ENCODE measurements at regions not wholly inside any gene's neighbourhood (a gene's known extent, or its start where the extent isn't known, plus 50 kb on each side); places are given as distances from the start of the nearest gene placed in this dataset.

DNA sequence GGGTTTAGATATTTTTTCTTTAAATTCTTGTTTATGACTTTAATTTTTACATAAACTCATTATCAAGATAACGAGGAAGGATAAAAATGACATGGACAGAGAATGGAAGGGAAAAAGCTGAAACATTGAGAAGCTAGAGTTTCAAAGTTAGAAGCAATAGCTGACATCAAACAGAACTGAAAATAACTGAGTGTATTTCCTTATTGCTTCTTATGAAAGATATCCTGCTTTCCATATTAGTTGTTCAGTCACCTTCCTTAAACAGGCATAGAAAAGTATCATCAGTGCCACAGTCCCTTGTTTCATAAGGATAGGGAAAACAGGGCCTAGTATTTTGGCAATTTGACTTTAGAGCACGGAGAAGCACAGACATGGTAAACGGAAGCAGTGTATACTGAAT lies 460.5 kb upstream of the GHITM start:
- no peak for TF ChIP-seq CTCF (IDR thresholded peaks at IDR 0.05; ENCODE audit: control insufficient read depth, extremely low read depth, insufficient read depth)
- DNase-seq (ENCODE audit: low read depth) = no peak
- H3K4me3 ChIP-seq (ENCODE audit: low read depth, low read length) = no peak overlapping the region

- no peak for TF ChIP-seq CTCF (IDR thresholded peaks at IDR 0.05; ENCODE audit: control insufficient read depth, extremely low read depth, insufficient read depth)
- no peak for DNase-seq (ENCODE audit: low read depth)
- no peak overlapping the region for H3K4me3 ChIP-seq (ENCODE audit: low read depth, low read length)
These were observed 458.8 kb upstream of the GHITM start for GRCh38 chr10:83680470-83680891.

- TF ChIP-seq CTCF (IDR thresholded peaks at IDR 0.05; ENCODE audit: control insufficient read depth, extremely low read depth, insufficient read depth) = no peak
- no peak for DNase-seq (ENCODE audit: low read depth)
- no peak overlapping the region for H3K4me3 ChIP-seq (ENCODE audit: low read depth, low read length)
These were observed 456.9 kb upstream of the GHITM start for GRCh38 chr10:83682414-83682813.

DNA sequence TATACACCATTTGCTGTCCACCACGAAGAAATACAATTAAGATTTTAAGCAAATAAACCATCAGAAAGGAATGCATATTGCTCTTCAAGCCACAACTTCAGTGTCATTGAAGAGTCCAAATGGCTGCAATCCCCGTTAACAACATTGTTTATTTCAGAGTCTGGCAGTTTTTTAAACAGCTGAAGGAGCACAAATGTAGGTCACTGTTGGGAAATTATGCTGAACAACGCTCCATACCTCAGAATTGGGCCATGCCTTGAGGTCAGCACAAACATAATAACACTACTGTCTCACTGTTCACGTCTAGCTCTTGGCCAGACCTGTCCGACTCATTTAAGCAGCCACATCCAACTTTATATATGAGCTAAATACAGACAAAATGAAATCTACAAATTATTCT lies 453.9 kb upstream of the GHITM start:
- H3K4me3 ChIP-seq (ENCODE audit: low read depth, low read length) = no peak overlapping the region
- no peak for DNase-seq (ENCODE audit: low read depth)
- no peak for TF ChIP-seq CTCF (IDR thresholded peaks at IDR 0.05; ENCODE audit: control insufficient read depth, extremely low read depth, insufficient read depth)

DNA sequence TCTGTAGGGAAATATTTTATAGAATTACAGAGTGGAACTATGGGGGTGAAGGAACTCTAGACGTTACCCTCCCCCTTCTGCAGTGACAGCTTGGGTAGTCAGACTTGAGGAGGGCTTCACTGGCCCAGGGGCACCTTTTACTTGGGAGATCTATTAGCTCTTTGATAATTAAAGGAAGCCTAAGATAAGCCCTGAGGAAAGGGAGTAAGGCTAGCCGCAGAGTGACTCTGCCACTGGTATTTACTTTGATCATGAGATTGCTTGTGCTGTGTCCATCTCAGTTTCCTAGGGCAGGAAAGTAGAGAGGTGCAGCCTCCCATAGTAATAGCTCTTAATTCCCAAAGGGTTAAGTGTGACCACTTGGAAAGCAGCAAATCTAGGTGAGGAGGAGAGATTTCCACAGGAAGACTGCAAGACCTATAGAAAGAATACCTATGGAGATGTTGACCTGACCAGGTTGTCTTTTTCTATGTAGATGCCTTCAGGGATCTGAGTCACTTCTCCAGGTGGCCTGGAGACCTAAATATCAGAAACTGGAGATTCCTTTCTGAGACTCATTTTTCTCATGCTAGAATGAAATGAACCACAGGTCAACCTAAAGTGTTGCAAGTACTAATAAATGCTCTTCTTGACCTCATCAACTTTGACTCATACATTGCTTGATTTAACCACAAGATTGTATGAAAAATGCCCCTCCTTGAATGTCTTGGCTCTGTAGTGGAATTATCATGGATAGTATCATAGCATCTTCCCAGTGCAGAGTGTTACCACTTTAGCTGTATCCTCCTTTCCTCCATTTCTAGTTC lies 447.3 kb upstream of the GHITM start:
- TF ChIP-seq CTCF (IDR thresholded peaks at IDR 0.05; ENCODE audit: control insufficient read depth, extremely low read depth, insufficient read depth) = no peak
- DNase-seq (ENCODE audit: low read depth) = no peak

DNA sequence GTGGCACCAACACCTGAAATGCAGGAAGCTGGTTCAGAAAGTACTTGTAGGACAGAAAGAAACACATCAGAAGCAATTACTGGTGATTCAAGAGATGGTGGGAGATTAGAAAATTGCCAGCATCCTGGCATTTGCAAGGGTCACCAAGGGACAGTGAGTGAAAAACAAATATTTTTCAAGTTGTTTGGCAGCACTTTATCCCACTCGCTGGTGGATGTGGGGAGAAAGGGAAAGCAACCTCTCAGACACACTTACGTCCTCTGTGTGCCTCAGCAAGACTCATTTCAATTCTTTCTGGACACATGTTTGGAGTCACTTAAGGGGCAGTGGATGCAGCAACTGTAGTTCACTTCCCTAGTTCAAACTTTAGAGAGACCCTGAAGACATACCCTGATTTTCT lies 440.4 kb upstream of the GHITM start:
- TF ChIP-seq CTCF (IDR thresholded peaks at IDR 0.05; ENCODE audit: control insufficient read depth, extremely low read depth, insufficient read depth) = no peak
- no peak for DNase-seq (ENCODE audit: low read depth)

More for the DNA sequence above, 447.3 kb upstream of the GHITM start:
- no peak overlapping the region for H3K4me3 ChIP-seq (ENCODE audit: low read depth, low read length)

GRCh38 chr10:83701799-83702198 lies 437.5 kb upstream of the GHITM start:
- no peak for DNase-seq (ENCODE audit: low read depth)
- H3K4me3 ChIP-seq (ENCODE audit: low read depth, low read length) = no peak overlapping the region
- no peak for TF ChIP-seq CTCF (IDR thresholded peaks at IDR 0.05; ENCODE audit: control insufficient read depth, extremely low read depth, insufficient read depth)

More for the DNA sequence above, 440.4 kb upstream of the GHITM start:
- no peak overlapping the region for H3K4me3 ChIP-seq (ENCODE audit: low read depth, low read length)
